GM12873 (cell line): ENCODE measurements at regions not wholly inside any gene's neighbourhood (a gene's known extent, or its start where the extent isn't known, plus 50 kb on each side); places are given as distances from the start of the nearest gene placed in this dataset.

ENCODE experiments used
- TF ChIP-seq, protein P1 (sequence below): IDR thresholded peaks from 2 replicates; pipeline ENCODE4 v1.5.1; 2012; ENCODE audit warnings: low read depth, mild to moderate bottlenecking, moderate library complexity, low read length, control low read depth; ENCODE audit not compliant: insufficient read depth; ENCODE audit errors: missing control alignments

DNA sequence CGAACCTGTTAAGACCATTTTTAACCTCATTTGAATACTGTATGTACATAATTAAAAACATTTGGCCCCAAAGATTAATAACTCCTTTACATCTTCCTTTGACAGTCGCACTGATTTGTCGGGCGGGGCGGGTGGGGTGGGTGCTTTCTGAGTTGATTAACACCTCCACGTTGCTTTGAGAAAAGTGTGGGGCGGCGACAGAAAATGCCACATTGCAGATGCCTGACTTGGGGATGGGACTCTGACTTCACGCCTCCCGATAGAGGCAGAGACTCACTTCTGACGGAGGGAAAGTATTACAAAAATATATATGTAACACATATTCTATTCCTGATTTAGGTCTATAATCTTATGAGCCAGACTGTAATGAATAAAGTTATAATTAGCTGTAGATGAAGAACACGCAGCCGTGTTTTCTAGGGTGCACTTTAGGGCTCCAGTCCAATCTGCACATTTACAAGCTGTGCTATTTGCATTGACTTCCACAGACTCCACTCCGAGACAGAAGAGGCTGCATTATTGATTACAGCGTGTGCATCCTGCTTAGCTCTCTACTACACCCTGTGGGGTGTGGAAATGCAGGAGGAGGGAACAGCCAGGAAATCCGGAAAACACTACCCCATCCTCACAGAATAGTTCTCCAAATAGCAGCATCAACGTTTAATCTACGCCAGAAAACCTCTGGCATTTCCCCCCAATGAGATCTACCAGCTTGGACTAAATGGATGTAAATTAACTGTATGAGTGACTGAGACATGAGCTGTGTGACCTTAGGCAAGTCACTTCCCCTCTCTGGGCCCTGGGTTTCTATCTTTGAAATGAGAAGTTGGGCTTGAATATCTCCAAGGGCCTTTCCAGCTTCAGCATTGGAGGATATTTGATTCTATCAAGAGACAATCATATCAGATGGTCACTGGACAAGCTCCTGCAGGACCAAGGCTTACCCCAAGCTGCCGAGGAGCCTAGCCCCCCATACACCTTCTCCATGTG, 308.0 kb downstream of the RRAGC start:
- TF ChIP-seq, protein P1, sequence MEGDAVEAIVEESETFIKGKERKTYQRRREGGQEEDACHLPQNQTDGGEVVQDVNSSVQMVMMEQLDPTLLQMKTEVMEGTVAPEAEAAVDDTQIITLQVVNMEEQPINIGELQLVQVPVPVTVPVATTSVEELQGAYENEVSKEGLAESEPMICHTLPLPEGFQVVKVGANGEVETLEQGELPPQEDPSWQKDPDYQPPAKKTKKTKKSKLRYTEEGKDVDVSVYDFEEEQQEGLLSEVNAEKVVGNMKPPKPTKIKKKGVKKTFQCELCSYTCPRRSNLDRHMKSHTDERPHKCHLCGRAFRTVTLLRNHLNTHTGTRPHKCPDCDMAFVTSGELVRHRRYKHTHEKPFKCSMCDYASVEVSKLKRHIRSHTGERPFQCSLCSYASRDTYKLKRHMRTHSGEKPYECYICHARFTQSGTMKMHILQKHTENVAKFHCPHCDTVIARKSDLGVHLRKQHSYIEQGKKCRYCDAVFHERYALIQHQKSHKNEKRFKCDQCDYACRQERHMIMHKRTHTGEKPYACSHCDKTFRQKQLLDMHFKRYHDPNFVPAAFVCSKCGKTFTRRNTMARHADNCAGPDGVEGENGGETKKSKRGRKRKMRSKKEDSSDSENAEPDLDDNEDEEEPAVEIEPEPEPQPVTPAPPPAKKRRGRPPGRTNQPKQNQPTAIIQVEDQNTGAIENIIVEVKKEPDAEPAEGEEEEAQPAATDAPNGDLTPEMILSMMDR = no peak

DNA sequence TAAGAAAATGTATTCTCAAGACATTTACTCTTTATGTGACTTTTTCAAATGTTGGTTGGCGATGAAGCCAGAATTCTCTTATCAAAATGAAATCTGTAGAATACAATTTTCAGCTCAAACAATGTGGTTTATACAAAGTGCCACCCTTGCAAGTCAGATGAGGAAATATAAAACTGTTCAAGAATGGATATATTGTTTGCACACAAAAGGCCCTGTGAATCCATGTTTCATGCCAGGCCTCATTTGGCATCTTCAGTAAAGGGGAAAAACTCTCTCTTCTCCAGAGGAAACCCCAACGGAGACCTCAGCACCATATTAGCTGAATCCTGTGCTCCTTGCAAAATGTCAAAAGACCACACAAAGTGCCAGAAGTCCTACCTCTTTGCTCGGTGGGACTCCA, 310.4 kb downstream of the RRAGC start:
- TF ChIP-seq, protein P1 = no peak

DNA sequence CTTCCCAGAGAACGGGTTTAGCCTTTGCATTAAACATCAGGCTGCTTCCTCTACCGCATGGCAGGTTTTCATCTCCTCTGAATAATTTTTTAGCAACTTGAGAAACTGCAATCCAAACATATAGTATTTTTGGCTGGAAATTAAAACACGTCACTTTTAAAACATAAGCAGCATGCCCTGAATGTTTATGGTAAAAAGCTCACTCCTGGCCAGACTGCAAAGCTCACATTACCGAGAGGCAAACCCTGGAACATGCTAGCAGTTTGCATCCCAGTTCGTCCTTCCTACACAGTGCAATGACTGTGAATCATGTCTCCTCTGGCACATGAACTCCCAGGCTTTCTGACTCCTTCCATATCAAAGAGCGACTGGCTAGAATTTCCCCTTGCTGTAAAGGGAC, 312.3 kb downstream of the RRAGC start:
- TF ChIP-seq, protein P1 = no peak

DNA sequence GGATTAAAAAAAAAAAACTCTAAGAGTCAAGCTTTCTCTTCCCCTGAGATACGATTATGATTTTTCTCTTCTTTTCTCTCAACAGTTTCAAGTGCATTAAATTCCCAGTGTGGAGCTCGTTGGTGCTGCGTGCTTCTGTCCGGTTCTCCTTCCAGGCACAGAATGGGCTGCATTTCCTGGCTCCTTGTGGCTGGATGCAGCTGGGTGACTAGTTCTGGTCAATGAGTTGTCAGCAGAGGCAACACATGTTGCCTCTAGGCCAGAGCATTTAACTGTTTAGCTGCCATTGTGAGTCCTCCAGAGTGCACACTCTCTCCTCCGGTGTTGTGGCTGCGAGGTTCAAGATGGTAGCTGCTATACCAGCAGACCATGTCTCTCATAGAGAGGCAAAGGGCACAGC, 312.9 kb downstream of the RRAGC start:
- TF ChIP-seq, protein P1 = no peak

DNA sequence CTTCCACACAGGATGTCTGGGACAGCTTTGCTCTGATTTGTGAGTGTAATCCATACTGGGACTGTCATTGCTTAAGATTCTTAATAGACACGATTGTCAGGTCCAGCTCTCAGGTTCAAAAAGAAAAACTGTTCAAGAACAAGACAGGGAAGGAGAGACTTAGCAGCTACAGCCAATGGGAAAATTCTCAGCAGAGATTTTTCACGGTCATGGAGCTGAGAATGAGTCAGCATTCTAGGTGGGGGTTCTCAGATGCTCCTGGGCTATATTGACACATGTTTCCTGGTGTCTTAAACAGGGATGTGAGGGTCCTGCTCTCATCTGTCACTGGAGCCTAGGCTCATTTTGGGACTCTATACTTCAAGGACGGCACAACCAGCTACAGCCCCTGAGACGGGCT, 318.3 kb downstream of the RRAGC start:
- TF ChIP-seq, protein P1 = no peak

DNA sequence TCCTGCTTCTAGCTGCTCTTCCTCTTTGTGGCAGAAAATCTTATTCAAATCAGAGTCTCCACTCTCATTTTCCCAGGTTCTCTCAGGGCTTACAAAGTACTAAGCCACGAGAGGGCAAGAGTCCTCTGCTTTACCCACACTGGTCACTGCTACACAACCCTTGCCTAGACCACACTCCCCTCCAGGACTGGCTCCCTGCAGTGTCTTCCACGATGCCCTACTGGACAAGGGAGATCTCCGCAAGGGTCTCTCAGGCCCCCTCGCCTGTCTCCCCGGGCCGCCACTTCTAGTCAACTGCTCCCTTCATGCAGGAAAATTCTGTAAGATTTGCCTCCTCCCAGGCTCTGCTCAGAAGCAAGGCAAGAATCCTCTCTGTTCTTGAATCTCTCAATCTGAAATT, 319.6 kb downstream of the RRAGC start:
- TF ChIP-seq, protein P1 = peak; percentile 3

DNA sequence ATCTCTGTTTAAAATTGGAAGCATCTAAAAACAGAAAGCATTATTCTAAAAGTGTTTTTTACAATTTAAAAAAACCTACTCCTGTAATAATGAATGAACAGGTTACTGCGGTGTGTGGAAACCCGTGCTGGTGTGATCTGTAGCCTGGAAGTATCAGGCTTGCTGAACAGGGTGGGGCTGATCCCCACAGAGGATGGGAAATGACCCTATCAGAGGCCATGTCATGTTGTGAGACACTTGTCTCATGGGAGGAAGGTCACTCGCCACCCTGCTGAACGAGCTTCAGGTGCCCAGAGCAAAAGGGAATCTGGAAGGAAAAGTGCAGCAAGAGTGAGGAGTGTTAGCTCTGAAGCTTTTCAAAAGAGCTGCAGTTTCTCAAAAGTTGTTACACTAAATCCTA, 320.7 kb downstream of the RRAGC start:
- TF ChIP-seq, protein P1 = no peak
